Right atrium auricular region (tissue), 2 donors: ENCODE measurements at regions not wholly inside any gene's neighbourhood (a gene's known extent, or its start where the extent isn't known, plus 50 kb on each side); places are given as distances from the start of the nearest gene placed in this dataset.
"Not testable (repeated sequence)": the region's sequence is repeated elsewhere in the genome, so short reads cannot be mapped to it uniquely, and the experiment has no call there.

Experiments used
- DNase-seq: peaks from one replicate; pipeline ENCODE4 v3.0.0-alpha.2; 2019; ENCODE audit warnings: low spot score
- H3K27ac ChIP-seq, 2 donors: fragments of 200-600 bp; sonication (generic); 1 replicate in 1 of 2; 2 replicates in 1 of 2; pipeline ENCODE4 v1.5.1; 2016 to 2019
- H3K27me3 ChIP-seq, 2 donors: fragments of 200-600 bp; sonication (generic); one replicate each; pipeline versions ENCODE4 v1.5.1 to v1.6.0; 2017 to 2019
- H3K36me3 ChIP-seq: fragments of 200-600 bp; sonication (generic); one replicate; pipeline ENCODE4 v1.5.1; 2016
- H3K4me1 ChIP-seq, 2 donors: fragments of 200-600 bp; sonication (generic); one replicate each; pipeline versions ENCODE4 v1.5.1 to v1.6.0; 2017 to 2019
- H3K4me3 ChIP-seq, 2 donors: fragments of 200-600 bp; sonication (generic); 1 replicate in 1 of 2; 2 replicates in 1 of 2; pipeline ENCODE4 v1.5.1; 2017 to 2019; ENCODE audit warnings: mild to moderate bottlenecking in 1 of 2, moderate library complexity in 1 of 2
- H3K9me3 ChIP-seq, 2 donors: fragments of 200-600 bp; sonication (generic); one replicate each; pipeline ENCODE4 v1.5.1; 2019
- TF ChIP-seq, protein P1 (sequence below), 2 donors: fragments of 200-600 bp; sonication (generic); IDR thresholded peaks; one replicate each; pipeline ENCODE4 v1.5.1; 2019; ENCODE audit warnings: antibody characterized with exemption in 2 of 2

DNA sequence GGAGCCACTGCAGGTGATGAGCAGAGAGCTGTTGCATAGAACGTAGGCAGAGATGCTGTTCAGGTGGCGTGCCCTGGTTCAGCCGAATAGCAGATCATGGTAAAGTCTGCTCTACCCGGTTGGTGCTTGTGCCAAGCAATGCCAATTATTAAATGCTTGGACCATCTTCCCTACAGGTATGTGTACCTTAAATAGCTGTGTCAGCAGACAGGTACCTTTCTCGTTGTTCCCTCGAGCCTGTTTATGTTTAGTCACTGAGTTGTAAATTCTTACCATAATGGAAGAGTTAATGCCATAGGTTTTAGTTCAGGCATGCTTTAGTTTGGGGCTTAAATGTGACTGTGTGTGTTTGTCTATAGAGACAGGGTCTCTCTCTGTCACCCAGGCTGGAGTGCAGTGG is 112.5 kb upstream of the CPM start:
- no peaks in the 10 kb centered on the region for H3K4me1 ChIP-seq
- H3K4me3 ChIP-seq, result no peak overlapping the region
- TF ChIP-seq, protein P1, sequence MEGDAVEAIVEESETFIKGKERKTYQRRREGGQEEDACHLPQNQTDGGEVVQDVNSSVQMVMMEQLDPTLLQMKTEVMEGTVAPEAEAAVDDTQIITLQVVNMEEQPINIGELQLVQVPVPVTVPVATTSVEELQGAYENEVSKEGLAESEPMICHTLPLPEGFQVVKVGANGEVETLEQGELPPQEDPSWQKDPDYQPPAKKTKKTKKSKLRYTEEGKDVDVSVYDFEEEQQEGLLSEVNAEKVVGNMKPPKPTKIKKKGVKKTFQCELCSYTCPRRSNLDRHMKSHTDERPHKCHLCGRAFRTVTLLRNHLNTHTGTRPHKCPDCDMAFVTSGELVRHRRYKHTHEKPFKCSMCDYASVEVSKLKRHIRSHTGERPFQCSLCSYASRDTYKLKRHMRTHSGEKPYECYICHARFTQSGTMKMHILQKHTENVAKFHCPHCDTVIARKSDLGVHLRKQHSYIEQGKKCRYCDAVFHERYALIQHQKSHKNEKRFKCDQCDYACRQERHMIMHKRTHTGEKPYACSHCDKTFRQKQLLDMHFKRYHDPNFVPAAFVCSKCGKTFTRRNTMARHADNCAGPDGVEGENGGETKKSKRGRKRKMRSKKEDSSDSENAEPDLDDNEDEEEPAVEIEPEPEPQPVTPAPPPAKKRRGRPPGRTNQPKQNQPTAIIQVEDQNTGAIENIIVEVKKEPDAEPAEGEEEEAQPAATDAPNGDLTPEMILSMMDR (IDR thresholded peaks at IDR 0.05), result no peak
- no peak for DNase-seq
- no peaks in the 10 kb centered on the region for H3K36me3 ChIP-seq
- H3K9me3 ChIP-seq, result no peaks in the 10 kb centered on the region
- H3K27ac ChIP-seq, result no peak overlapping the region
- no peaks in the 10 kb centered on the region for H3K27me3 ChIP-seq

GRCh38 chr12:69046363-69046762 is 113.4 kb upstream of the CPM start:
- no peaks in the 10 kb centered on the region for H3K36me3 ChIP-seq
- H3K27ac ChIP-seq, result no peak overlapping the region
- no peaks in the 10 kb centered on the region for H3K9me3 ChIP-seq
- no peaks in the 10 kb centered on the region for H3K27me3 ChIP-seq
- DNase-seq, result no peak
- no peaks in the 10 kb centered on the region for H3K4me1 ChIP-seq
- no peak overlapping the region for H3K4me3 ChIP-seq
- TF ChIP-seq, protein P1 (IDR thresholded peaks at IDR 0.05), result no peak

- Histone ChIP-seq H3K27me3 (no peaks in the 10 kb centered on the region), H3K27ac (no peak overlapping the region), H3K4me3 (no peak overlapping the region), H3K9me3 (no peaks in the 10 kb centered on the region), H3K36me3 (no peaks in the 10 kb centered on the region), H3K4me1 (no peaks in the 10 kb centered on the region)
- TF ChIP-seq, protein P1 (IDR thresholded peaks at IDR 0.05), result no peak
- DNase-seq, result no peak
Observed at GRCh38 chr12:69046920-69047319, 113.9 kb upstream of the CPM start.

GRCh38 chr12:69047990-69048389 is 115.0 kb upstream of the CPM start:
- DNase-seq, result no peak
- Histone ChIP-seq H3K27ac (no peak overlapping the region), H3K9me3 (no peaks in the 10 kb centered on the region), H3K4me1 (no peaks in the 10 kb centered on the region), H3K4me3 (no peak overlapping the region), H3K27me3 (no peaks in the 10 kb centered on the region), H3K36me3 (no peaks in the 10 kb centered on the region)
- TF ChIP-seq, protein P1 (IDR thresholded peaks at IDR 0.05), result no peak

DNA sequence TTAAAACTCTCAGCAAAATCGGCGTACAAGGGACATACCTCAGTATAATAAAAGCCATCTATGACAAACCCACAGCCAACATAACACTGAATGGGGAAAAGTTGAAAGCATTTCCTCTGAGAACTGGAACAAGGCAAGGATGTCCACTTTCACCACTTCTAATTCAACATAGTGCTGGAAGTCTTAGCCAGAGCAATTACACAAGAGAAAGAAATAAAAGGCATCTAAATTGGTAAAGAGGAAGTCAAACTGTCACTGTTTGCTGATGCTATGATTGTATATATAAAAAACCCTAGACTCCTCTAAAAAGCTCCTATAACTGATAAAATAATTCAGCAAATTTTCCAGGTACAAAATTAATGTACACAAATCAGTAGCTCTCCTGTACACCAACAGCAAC is 116.9 kb upstream of the CPM start:
- not testable (repeated sequence) for H3K4me1 ChIP-seq, H3K27me3 ChIP-seq, H3K9me3 ChIP-seq, H3K4me3 ChIP-seq, DNase-seq, H3K36me3 ChIP-seq, H3K27ac ChIP-seq

DNA sequence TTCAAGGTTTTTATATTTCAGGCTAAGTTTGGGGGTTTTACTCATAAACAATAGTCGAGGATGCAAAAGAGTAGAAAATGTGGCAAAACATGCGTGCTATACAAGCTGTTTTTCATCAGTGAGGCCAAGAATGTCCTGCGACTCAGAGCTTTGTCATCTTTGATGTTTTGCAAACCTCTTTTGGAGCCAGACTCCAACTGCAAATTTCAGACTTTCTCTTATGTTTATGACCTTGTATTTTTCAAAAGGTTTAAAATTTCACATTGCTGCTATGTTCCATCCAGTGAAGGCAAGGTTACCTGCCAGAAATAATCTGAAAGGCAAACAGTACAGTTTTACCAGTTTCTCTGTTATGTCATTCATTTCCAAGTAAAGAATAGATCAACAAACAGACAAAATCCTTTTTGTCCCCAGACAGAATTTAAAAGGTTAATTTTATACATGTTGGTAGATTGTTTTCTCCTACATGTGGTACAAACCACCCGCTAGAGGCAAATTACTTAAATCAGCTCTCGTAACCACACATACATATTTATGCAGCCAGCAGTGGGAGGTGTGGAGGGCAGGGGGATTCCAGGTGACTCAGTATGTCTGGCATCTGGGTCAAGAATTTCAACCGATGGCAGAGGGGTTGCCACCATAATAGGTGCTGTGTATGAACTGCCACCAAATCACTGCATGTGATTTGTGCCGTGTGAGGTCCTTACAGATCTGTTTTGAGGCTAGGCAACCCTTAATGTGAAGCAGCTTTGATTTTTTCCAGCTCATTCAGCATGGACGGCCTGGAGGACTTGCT is 119.8 kb upstream of the CPM start:
- no peaks in the 10 kb centered on the region for H3K4me1 ChIP-seq
- H3K27me3 ChIP-seq, result no peaks in the 10 kb centered on the region
- H3K27ac ChIP-seq, result no peak overlapping the region
- no peak overlapping the region for H3K4me3 ChIP-seq
- no peaks in the 10 kb centered on the region for H3K9me3 ChIP-seq
- TF ChIP-seq, protein P1 (IDR thresholded peaks at IDR 0.05), result no peak
- H3K36me3 ChIP-seq, result no peaks in the 10 kb centered on the region
- DNase-seq, result no peak
